Left renal cortex interstitium (tissue), 4 donors: ENCODE measurements at regions not wholly inside any gene's neighbourhood (a gene's known extent, or its start where the extent isn't known, plus 50 kb on each side); places are given as distances from the start of the nearest gene placed in this dataset.
A peak's percentile ranks its signal among the peaks of the same experiment; 100 is the strongest.
"Not testable (repeated sequence)": the region's sequence is repeated elsewhere in the genome, so short reads cannot be mapped to it uniquely, and the experiment has no call there.

Experiments
- DNase-seq, 4 donors: peaks; one replicate each; pipeline ENCODE4 v3.0.0-alpha.2; 2013; ENCODE audit warnings: low read depth in 4 of 4, low spot score in 2 of 4, missing footprints in 1 of 4

DNA sequence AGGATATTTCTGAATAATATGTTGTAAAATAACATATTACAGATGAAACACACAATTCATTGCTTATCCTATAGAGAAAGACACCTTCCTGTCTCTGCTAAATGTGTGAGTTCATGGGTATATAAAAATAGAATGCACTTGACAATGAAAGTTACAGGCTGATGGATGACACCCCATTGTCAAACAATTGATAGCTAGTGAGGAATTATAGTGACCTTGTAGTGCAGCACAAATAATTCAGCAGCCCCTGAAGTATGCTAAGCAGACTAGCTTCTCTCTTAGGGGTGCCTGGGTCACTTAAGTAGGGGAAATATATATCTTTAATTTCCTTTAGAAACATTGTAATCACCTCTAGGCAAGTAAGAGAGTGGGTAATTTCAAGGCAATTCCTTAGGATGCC lies 826.2 kb downstream of the CDH8 start:
- DNase-seq, result no peak

DNA sequence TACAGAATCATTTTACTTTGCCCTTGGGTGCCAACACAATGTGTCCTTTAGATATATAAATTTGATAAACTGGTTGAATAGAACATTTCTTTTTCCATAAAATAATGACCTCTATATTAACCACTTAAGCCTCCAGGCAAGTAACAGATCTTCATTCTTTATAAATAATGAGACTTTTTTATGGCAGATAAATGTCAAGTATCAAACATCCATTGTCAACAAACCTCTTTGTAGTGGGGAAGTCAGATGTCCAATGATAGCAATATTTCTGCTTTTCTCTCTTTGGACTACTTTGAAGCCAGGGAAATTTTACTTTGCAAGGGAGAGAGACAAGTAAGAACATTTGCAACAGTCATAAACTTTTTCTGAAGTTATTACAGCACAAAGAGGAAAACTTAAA lies 841.2 kb downstream of the CDH8 start:
- no peak for DNase-seq

DNA sequence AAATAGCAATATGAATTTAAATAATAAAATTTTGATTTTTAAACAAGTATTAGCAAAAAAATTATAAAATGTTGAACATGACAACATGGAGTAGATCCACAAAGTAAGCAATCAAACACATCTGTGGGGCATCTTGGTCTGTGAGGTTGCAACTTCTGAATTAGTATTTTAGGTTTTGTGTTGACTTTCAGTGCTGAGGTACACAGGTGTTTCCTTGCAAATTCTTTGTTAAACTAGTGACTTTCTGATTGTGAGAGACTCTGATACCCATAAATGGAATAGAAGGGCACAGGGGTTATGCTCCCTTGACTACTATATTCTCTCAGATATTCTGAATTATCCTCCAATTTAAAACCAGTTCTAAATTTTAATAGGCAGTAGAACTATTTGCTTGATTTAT lies 841.7 kb downstream of the CDH8 start:
- DNase-seq, result no peak

DNA sequence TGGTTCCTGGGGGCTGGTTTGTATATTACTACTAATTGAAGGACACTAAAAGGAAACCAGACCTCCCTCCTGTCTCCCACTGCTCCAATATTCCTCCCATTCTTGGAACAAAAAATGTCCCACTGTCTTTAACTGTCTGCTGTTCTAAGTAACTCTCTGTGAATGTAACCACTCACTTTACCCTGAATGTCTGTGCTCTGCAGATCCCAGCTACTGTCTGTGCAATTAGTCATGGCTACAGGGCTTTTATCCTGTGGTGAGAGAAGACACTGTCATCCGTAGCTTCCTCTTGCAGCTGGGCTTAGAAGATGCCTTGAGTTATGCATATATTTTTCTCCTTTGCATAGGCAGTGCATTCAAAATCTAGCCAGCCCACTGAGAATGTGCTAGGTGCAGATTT lies 853.8 kb downstream of the CDH8 start:
- DNase-seq, result no peak

DNA sequence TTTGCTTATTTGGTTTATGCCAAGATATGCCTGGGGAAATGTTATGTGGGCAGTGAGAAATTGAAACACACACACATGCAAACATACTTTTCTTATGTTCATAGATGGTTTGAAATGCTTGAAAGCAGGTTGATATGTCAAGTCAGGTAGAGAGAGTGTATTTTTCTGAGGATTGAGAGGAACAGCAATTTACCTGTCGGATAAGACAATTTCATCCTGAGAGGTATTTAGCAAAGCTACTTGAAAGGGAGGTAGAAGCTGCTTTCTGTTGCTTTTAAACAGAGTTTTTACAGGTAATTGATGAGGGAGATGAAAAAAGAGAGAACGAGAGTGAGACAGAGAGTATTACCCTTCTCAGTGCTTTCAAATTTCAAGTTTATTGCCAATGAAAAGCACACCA lies 854.3 kb downstream of the CDH8 start:
- no peak for DNase-seq

DNA sequence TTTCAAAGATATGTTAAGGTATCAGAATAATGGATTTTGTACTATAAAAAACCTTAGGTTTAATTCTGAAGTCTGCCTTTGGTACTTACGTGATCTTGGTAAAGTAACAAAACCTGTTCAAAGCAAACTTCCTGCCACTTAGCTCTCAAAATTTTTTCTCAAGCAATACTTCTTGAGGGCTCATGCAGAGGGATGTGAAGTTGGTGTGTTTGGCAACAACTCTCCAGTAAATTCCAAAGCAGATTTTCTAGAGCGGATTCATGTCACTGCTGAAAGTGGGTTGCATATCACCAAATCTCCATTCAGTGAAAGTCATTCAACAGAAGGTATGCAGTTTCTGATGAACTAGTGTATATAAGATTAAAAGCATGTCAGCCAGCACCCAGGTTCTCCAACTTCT lies 856.7 kb downstream of the CDH8 start:
- no peak for DNase-seq

DNA sequence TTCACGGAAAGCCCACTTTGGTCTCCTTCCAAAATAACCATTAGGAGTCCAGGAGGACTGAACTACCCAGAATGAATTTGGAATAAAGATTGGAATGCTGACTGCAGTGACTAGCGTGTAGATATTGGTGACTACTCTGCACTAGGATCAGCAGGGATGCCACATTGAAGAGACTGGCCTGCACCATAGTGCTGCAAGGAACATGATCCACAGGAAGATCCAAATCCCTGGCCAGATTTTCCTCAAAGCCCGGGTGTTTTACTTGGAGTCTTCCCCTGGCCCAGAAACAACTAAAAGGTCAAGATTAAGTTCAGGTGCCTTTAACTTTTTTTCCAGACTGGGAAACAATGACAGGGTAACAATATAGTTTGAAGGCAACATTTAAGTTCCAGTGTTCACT lies 870.4 kb downstream of the CDH8 start:
- DNase-seq, result no peak

DNA sequence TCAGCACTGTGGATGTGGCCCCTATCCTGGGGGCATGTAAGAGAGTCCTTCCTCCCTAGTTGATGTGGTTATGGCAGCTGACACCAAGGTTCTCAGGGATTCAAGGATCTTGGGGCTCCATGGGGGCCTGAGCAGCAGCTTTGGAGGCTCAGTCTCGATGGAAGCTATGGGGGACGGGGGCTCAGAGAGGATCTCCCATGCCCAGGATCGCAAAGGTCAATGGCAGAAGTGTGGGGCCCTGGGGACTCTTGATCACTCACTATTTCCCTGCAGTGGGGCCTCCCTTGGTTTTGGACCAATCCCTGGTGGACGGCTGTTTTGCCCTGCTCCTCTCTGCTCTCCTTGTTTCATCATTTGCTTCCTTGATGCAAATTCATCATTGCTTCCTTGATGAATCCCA lies 885.9 kb downstream of the CDH8 start:
- DNase-seq, result no peak

DNA sequence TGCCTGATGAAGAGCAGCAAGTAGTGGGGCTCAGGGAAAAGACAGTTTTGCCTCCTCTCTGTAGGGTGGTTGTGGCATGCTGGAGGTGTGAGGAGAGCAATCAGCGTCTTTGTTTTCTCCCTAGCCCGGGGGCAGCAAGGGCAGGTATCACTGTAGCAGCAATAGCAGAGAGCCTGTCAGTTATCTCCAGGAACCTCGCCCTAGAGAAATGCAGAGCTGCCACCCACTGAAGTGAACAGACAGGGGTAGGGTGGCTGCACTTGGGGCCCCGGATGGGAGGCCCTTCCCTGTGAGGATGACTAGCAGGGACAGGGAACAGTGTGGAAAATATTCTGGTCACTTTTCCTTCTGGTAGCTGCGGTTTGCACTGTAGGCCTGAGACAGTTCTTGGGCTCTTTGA lies 886.5 kb downstream of the CDH8 start:
- DNase-seq, result no peak

DNA sequence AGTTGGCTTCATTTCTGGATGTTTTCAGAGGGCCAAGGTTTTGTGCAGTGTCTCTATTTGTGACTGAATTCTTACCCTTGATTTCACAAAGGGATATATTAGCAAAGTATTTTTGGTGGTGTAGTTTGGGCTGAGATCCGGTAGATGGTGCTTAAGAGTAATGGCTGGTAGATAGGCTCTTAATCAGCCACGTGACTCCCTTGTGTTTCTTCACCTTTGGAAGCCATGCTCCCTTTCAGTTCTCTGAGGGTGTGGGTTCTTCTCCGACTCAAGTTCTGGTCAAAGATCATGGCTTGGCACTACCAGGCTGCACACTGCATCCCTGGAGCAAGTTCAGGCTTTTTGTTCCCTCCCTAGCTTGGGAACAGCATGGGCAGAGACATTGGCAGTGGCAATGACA lies 887.3 kb downstream of the CDH8 start:
- no peak for DNase-seq

DNA sequence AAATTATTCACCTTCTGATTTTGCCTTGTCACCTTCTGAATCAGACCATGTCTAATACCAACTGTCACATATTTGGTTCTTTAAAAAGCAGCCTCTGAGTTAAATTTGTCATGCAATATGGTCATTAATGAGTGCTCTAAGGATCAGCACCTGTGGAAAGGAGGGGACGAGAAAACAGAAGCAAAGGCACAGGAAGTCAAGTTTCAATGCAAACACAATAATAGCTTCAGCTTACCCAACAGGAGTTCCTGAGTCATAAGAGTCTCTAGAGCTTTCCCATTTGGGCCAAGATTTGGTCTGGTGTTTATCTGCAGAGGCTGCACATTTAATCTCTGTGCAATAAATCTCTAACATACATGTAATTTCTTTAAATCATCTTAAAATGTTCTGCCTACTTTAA lies 889.8 kb downstream of the CDH8 start:
- DNase-seq, result no peak

DNA sequence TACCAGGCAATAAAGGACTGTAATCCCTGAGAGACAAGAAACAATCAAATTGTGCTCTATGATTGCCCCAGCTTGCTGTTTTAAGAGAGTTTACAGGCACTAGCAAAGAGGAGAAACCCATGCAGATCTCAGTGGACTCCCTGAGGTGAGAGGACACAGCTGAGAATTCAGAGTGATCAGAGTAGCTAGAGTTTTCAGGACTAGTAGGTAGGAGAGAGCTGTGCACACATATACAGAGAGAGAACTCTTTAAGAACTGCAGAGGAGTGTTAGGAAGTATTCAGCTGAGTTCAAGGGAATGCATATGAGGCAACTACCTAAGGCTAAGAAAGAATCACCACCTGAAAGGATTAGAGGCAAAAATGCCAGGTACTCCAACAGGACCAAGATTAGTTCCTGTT lies 904.8 kb downstream of the CDH8 start:
- no peak for DNase-seq

DNA sequence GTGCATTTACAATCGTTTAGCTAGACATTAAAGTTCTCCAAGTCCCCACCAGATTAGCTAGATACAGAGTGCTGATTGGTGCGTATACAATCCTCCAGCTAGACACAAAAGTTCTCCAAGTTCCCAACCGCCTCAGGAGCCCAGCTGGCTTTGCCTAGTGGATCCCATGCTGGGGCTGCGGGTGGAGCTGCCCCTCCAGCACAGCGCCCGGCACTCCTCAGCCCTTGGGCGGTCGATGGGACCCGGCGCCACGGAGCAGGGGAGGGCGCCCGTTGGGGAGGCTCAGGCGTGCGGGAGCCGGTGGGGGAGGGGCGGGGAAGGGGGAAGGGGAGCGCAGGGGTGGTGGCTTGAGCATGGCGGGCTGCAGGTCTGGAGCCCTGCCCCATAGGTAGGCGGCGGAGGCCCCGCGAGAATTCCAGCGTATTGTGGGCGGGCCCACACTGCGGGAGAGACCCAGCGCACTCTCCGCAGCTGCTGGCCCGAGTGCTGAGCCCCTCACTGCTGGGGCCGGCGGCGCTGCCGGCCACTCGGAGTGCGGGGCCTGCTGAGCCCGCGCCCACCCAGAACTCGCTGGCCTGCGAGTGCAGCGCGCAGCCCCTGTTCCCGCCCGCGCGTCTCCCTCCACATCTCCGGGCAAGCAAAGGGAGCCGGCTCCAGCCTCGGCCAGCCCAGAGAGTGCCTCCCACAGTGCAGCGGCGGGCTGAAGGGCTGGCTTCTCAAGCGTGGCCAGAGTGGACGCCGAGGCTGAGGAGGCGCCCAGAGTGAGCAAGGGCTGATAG lies 907.5 kb downstream of the CDH8 start:
- no peak for DNase-seq

DNA sequence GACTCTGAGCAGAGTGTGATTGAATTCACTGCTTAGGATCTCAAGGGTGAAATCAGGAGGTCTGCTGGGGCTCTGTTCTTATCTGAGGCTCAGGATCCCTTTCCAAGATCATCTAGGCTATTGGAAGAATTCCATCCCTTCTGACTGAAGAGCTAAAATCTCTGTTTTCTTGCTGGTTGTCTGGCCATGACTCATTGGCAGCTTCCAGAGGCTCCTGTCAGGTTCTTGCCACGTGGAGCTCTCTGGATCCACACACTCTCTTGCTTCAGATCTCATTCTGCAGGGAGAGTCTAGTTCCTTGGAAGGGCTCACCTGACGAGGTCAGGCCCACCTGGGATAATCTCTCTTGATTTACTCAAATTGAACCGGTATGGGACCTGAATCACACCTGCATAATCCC lies 930.7 kb downstream of the CDH8 start:
- no peak for DNase-seq

DNA sequence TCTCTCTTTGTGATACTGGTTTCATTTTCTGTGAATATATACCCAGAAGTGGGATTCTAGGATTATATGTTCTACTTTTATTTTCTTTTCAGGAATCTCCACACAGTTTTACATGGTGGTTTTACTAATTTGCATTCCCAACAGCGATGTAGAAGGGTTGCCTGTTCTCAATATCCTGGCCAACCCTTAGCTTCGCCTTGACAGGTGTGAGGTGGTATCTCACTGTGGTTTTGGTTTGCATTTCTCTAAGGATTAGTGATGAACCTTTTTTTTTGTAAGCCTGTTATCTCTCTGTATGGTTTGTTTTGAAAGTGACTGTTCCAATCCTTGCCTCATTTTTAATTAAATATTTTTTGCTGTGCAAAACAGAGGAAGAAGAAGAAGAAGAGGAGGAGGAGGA lies 937.7 kb downstream of the CDH8 start:
- DNase-seq, result no peak

DNA sequence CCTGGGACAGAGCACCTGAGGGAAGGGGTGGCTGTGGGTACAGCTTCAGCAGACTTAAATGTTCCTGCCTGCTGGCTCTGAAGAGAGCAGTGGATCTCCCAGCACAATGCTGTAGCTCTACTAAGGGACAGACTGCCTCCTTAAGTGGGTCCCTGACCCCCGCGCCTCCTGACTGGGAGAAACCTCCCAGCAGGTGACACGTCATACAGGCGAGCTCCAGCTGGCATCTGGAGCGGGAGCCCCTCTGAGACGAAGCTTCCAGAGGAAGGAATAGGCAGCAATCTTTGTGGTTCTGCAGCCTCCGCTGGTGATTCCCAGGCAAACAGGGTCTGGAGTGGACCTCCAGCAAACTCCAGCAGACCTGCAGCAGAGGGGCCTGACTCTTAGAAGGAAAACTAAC lies 944.9 kb downstream of the CDH8 start:
- not testable (repeated sequence) for DNase-seq

DNA sequence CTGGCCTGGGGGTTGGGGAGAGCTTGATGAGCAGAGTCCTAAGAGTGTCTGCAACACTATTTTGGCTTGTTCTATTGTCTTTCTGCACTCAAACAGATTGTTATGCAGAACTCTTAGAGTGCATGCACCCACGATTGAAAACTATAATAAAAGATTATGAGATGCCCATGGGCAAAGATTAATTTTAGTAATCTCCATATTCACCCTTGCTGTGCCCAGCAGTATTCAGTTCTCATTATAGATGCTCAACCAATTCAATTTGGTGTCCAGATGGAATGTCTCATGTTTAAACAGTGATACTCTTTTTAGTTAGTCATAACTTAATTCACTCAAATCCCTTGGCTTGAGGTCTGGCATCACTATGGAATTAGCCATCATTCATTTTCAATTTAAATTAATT lies 952.5 kb downstream of the CDH8 start:
- DNase-seq, result no peak

DNA sequence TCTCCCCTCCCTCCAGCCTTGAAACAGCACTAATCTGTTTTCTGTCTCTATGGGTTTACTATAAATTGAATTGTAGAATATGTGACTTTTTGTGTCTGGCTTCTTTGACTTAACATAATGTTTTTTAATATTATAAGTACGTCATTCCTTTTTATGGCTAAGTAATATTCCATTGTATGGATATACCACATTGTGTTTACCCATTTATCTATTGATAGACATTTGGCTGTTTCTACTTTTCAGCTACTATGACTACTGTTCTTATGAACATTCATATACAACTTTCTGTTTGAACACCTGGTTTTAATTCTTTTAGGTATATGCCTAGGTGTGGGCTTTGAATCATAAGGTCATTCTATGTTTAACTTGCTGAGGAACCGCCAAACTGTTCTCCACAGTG lies 961.9 kb downstream of the CDH8 start:
- DNase-seq, result no peak

DNA sequence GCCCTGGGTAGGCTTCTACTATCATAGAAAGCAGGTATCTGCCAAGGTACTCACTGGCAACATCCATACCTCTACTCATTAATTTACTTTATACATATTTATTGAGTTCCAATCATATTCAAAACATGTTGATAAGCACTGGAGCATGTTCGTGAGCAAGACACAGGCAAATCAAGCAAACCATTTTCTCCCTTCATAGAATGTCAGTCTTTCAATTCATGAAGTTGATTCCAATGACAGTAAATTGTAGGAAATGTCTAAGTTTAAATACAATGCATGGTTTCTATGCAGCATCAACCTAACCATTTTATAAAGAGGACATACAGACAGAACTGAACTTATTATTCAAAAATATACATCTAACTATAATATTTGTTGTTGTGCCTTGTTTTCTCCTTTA lies 978.6 kb downstream of the CDH8 start:
- DNase-seq, result no peak

DNA sequence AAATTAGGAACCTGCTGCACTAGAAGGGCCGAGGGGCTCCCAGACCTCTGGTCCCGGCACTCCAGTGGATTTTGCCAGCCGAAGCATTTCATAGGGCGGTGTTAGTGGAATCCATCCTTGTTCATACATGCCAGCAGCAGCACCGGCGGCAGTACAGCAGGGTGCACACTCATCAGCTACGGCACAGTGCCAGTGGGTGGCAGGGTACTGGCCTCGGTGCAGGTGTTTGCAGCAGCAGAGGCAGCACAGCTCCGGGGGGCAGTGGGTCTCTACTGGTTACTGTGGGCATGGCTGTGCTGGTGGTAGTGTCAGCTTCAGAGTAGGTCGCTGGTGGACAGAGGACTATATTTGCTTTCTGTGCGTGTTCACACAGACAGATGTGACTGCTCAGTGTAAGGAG lies 985.7 kb downstream of the CDH8 start:
- no peak for DNase-seq

DNA sequence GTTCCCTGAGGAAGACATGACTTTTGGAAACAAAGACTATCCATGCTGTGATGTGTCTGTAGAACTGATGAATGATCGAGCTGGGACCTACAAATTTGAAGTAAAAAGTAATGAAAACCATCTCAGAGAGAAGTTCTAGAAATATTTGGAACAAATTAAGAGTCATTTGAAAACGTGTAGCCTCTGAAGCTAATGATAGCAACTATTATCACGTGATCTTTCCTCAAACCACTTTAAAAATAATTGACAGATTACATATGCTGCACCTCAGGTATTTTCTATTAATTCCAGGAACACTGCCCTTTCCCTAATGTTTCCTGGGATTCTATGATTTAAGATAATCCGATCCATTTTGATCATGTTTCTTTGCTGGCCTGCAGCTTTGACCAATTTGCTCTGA lies 990.3 kb downstream of the CDH8 start:
- no peak for DNase-seq

DNA sequence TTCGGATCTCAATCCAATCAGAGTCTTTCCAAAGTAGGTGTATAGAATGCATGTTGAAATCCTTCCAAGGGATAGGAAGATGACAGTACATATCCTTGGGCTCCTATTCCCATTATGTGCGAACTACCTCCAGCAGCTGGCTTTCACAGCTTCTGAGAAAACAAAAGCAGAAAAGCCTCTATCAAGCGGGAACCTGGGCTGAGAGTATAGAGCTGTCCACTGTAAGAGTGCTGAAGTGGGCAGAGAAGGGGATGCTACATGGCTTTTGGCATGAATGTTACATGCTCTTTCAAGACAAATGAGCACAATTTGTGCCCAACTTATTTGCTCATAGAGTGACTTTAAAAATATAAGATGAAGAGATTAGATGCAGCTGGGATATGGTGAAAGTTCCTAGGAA lies 993.5 kb downstream of the CDH8 start:
- DNase-seq, result peak; percentile 2 to 40 (median 12)

DNA sequence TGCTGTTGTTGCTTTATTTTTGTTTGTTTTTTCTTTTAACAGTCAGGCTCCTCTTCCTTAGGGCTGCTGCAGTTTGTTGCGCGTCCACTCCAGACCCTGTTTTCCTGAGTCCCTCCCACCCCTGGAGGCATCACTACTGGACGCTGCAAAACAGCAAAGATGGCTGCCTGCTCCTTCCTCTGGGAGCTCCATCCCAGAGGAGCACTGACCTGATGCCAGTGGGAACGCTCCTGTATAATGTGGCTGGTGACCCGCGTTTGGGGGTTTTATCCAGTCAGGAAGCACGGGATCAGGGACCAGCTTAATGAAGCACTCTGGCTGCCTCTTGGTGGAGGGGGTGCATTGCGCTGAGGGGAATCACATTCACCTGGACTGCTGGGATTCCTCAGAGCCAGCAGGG lies 1005.6 kb downstream of the CDH8 start:
- DNase-seq, result no peak
